NCI-H345 treated with DMSO at 0.1 percent for 48 hours (cell line): ENCODE measurements at regions not wholly inside any gene's neighbourhood (a gene's known extent, or its start where the extent isn't known, plus 50 kb on each side); places are given as distances from the start of the nearest gene placed in this dataset.
"Not testable (repeated sequence)": the region's sequence is repeated elsewhere in the genome, so short reads cannot be mapped to it uniquely, and the experiment has no call there.

Experiments
- DNase-seq: peaks from one replicate; lab custom pipeline; 2025; ENCODE audit not compliant: unreplicated experiment; lab: John Stamatoyannopoulos, UW

GRCh38 chr3:87898971-87899370, 159.8 kb downstream of the CGGBP1 start:
- no peak for DNase-seq

GRCh38 chr3:87895983-87896382, 162.8 kb downstream of the CGGBP1 start:
- no peak for DNase-seq

GRCh38 chr3:87873136-87873535, 185.7 kb downstream of the CGGBP1 start:
- DNase-seq: no peak

- DNase-seq: no peak
Observed at GRCh38 chr3:87867001-87867400, 191.8 kb downstream of the CGGBP1 start.

- no peak for DNase-seq
Observed at GRCh38 chr3:87856126-87856525, 202.7 kb downstream of the CGGBP1 start.

DNA sequence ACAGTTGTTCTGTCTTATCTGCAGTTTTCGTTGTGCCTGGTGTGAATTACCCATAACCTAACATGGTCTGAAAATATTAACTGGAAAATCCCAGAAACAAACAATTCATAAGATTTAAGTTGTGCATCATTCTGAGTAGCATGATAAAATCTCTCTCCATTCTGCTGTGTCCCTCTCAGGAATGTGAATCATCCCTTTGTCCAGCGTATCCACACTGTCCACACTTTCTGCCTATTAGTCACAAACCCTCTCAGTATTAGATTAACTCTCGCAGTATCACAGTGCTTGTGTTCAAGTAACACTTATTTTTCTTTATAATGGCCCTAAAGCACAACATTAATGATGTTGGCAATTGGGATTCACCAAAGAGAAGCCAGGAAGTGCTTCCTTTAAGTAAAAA, 203.2 kb downstream of the CGGBP1 start:
- DNase-seq: no peak

DNA sequence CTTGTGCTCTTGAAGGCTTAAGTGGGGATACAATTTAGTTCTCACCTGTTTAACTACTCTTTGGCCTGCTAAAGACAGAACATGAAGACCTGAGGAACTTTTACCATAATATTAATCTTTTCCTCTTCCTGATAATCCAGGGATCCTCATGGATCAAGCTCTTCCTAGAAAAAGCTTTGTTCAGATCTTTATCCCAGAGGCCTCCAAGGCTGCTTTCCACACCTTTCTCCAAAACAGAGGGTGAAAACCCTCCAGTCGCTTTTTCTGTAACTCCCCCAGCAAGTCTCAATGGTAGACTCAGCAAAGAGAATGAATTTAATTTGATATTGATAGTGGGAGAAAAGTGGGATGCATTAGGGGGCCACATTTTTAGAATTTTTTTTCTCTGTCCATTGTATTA, 203.6 kb downstream of the CGGBP1 start:
- DNase-seq: no peak

DNA sequence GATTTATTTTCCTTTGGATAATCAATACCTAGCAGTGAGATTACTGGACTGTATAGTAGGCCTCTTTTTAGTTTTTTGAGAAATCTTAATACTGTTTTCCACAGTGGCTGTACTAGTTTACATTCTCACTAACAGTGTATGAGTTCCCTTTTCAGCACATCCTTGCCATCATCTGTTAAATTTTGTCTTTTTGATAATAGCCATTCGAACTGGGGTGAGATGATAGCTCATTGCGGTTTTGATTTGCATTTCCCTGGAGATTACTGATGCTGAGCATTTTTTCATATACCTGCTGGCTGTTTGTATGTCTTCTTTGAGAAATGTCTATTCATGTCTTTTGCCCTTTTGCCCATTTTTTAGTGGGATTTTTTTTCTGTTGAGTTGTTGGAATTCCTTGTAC, 210.8 kb downstream of the CGGBP1 start:
- no peak for DNase-seq

GRCh38 chr3:87837076-87837475, 221.7 kb downstream of the CGGBP1 start:
- no peak for DNase-seq

- no peak for DNase-seq
Observed at GRCh38 chr3:87836026-87836425, 222.8 kb downstream of the CGGBP1 start.

DNA sequence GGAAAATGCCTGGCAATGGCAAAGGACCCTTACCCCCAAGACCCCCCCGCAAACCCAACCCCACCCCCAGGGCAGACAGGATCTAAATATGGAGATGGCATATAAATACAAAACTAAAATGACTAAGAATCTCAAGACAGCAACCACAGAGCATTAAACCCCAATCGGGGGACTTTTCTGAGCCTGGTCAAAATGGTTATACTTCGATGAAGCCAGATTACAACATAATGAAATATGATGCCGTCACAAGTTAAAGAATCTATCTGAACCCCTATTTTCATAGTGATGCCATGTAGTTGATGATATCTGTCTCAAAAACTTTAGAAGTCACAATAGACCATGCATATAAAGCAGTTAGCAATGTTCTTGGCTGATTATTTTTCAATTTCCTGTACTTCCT, 223.6 kb downstream of the CGGBP1 start:
- no peak for DNase-seq

- DNase-seq: no peak
Observed at GRCh38 chr3:87834327-87834726, 224.5 kb downstream of the CGGBP1 start.

DNA sequence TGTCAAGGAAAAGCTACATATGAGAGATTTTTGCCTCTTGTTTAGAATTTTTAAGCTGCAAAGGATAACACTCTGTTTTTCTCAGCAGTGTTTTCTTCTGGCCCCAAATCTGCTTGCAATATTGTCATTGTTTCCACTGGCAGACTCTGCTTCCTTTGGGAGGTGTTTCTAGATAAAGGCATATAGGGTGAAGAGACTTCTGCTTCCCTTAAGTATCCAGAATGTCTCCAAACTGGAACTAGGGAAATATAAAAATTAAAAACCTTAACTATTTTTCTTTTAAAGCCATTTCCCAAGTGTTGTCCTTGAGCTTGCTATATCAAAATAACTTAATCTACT, 225.8 kb downstream of the CGGBP1 start:
- DNase-seq: no peak

GRCh38 chr3:87828046-87828445, 230.8 kb downstream of the CGGBP1 start:
- DNase-seq: no peak

DNA sequence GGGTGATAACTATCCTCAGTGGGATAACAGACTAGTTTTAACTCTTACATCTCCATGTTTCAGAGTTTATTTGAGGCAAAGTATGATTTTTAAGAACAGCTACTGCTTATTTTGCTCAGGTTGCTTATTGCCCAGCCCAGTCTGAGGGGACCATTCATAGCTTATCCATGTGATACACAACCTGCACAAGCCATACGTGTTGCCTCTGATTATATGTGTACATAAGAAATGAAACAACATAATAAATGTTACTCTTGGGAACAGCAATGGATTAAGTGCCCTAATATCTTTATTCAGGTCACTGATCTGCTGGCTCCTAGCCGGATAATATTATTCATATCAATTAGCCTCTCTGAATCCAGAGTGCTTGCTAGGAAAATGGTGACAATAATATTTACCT, 236.2 kb downstream of the CGGBP1 start:
- DNase-seq: no peak

DNA sequence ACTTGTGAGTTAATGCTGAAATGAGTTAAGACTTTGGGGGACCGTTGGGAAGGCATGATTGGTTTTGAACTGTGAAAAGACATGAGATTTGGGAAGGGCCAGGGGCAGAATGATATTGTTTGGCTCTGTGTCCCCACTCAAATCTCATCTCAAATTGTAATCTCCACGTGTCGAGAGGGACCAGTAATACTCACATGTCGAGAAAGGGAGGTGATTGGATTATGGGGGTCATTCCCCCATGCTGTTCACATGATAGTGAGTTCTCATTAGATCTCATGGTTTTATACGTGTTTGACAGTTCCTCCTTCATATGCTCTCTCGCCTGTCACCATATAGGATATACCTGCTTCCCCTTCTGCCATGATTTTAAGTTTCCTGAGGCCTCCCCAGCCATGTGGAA, 245.3 kb downstream of the CGGBP1 start:
- DNase-seq: not testable (repeated sequence)

- DNase-seq: no peak
Observed at GRCh38 chr3:87811953-87812352, 246.9 kb downstream of the CGGBP1 start.

GRCh38 chr3:87810452-87811016, 248.3 kb downstream of the CGGBP1 start:
- DNase-seq: no peak

GRCh38 chr3:87805670-87806069, 253.1 kb downstream of the CGGBP1 start:
- DNase-seq: no peak

GRCh38 chr3:87801409-87801808, 257.4 kb downstream of the CGGBP1 start:
- DNase-seq: no peak

- DNase-seq: no peak
Observed at GRCh38 chr3:87800516-87800915, 258.3 kb downstream of the CGGBP1 start.

- no peak for DNase-seq
Observed at GRCh38 chr3:87798567-87798947, 260.2 kb downstream of the CGGBP1 start.

DNA sequence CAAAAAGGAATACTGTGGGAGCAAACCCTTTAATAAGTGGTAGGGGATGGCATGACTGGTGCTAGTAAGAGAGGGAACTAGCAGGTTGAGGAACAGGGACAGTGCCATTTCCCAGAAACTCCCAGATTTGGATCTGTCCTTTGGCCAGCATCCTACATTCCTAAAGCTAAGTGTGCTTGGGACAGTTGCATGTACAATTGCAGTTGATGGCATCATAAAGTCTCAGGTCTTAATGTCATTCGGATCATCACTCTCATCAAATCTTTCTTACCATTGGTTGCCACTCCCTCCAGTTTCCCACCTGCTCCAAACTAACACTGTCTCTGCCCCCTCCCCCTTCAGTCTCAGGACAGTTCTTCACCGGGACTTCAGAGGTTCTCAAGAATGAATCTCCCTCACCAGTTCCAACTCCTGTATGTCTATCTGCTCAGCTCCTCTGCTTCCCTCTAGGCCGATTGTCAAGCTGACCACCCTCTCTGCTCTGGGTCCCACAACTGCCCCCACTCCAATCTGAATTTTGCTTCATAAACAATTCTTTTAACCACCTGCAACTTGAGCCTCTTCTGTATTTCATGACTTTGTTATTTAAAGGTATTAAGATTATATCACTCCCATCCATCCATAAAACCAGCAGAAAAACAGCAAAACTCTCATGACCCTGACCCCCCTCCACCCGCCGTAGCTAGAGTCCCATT, 260.8 kb downstream of the CGGBP1 start:
- no peak for DNase-seq
